ENCODE measurements at regions not wholly inside any gene's neighbourhood (a gene's known extent, or its start where the extent isn't known, plus 50 kb on each side); places are given as distances from the start of the nearest gene placed in this dataset.
"Not testable (repeated sequence)": the region's sequence is repeated elsewhere in the genome, so short reads cannot be mapped to it uniquely, and the experiment has no call there.

DNA sequence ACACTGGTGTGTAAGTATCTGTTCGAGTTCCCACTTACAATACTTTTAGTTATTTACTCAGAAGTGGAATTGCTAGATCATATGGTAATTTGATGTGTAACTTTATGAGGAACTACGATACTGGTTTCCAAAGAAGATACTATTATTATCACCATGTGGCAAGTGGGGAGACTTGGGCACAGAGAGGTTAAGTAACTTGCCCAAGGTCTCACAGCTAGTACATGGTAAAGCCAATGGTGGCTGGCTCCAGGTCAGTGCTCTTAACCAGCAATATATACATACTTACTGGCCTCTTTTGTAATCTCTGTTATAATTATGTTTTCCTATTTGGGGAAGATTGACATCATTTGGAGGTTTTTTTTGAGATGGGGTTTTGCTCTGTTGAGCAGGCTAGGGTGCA lies 138.9 kb upstream of the HNRNPU start:
- DNase-seq = no peak
- Histone ChIP-seq H3F3A (ENCODE audit: insufficient read depth, low read length) (no peaks in the 10 kb centered on the region), H3K4me3 (ENCODE audit: low read length) (no peak overlapping the region), H3K27ac (ENCODE audit: low read length) (no peak overlapping the region), H3K4me1 (ENCODE audit: low read length) (no peaks in the 10 kb centered on the region), H4K20me1 (ENCODE audit: insufficient read depth, low read length) (no peaks in the 10 kb centered on the region), H2AFZ (ENCODE audit: low read length) (no peak overlapping the region), H3K79me2 (ENCODE audit: low read length) (no peaks in the 10 kb centered on the region), H3K27me3 (replicated peaks; ENCODE audit: insufficient read depth, low read length) (no peaks in the 10 kb centered on the region), H3K9ac (ENCODE audit: low read length) (no peak overlapping the region), H3K36me3 (replicated peaks; ENCODE audit: insufficient read depth, low read length) (no peaks in the 10 kb centered on the region), H3K9me2 (replicated peaks; ENCODE audit: insufficient read depth, low read length) (no peaks in the 10 kb centered on the region), H3K9me3 (replicated peaks; ENCODE audit: insufficient read depth, low read length) (no peaks in the 10 kb centered on the region), H3K4me2 (ENCODE audit: low read depth, low read length) (no peak overlapping the region)
- TF ChIP-seq, protein P1, sequence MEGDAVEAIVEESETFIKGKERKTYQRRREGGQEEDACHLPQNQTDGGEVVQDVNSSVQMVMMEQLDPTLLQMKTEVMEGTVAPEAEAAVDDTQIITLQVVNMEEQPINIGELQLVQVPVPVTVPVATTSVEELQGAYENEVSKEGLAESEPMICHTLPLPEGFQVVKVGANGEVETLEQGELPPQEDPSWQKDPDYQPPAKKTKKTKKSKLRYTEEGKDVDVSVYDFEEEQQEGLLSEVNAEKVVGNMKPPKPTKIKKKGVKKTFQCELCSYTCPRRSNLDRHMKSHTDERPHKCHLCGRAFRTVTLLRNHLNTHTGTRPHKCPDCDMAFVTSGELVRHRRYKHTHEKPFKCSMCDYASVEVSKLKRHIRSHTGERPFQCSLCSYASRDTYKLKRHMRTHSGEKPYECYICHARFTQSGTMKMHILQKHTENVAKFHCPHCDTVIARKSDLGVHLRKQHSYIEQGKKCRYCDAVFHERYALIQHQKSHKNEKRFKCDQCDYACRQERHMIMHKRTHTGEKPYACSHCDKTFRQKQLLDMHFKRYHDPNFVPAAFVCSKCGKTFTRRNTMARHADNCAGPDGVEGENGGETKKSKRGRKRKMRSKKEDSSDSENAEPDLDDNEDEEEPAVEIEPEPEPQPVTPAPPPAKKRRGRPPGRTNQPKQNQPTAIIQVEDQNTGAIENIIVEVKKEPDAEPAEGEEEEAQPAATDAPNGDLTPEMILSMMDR (IDR thresholded peaks at IDR 0.05; ENCODE audit: low read length) = no peak
- TF ChIP-seq EZH2 (optimal IDR thresholded peaks at IDR 0.05; ENCODE audit: low read depth, low read length) = no peak
- TF ChIP-seq EZH2phosphoT487 (IDR thresholded peaks at IDR 0.05; ENCODE audit: low read length) = no peak

DNA sequence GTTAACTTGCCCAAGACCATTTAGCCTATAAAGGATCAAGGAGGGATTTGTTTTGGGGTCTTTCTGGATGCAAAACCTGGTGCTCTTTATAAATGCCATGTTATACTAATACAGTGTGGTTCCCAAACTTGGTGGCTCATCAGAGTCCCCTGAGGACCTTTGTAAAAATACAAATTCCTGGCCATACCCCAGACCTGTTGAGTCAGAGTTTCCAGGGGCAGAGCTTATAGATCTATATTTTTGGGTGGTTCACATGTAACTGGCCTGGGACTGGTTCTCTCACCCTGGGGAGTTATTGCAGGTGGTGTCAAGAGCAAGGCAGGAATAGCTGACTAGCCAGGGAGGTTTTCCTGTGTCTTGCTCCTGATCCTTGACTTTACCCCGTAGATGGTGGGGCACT lies 136.9 kb upstream of the HNRNPU start:
- Histone ChIP-seq H3K4me2 (ENCODE audit: low read depth, low read length) (no peak overlapping the region), H2AFZ (ENCODE audit: low read length) (no peak overlapping the region), H3K9me3 (replicated peaks; ENCODE audit: insufficient read depth, low read length) (no peaks in the 10 kb centered on the region), H3K4me3 (ENCODE audit: low read length) (no peak overlapping the region), H3K9me2 (replicated peaks; ENCODE audit: insufficient read depth, low read length) (no peaks in the 10 kb centered on the region), H3K79me2 (ENCODE audit: low read length) (no peaks in the 10 kb centered on the region), H3K4me1 (ENCODE audit: low read length) (no peaks in the 10 kb centered on the region), H3F3A (ENCODE audit: insufficient read depth, low read length) (no peaks in the 10 kb centered on the region), H4K20me1 (ENCODE audit: insufficient read depth, low read length) (no peaks in the 10 kb centered on the region), H3K9ac (ENCODE audit: low read length) (no peak overlapping the region), H3K27ac (ENCODE audit: low read length) (no peak overlapping the region), H3K27me3 (replicated peaks; ENCODE audit: insufficient read depth, low read length) (no peaks in the 10 kb centered on the region), H3K36me3 (replicated peaks; ENCODE audit: insufficient read depth, low read length) (no peaks in the 10 kb centered on the region)
- DNase-seq = no peak
- TF ChIP-seq, protein P1 (IDR thresholded peaks at IDR 0.05; ENCODE audit: low read length) = no peak
- TF ChIP-seq EZH2 (optimal IDR thresholded peaks at IDR 0.05; ENCODE audit: low read depth, low read length) (no peak), EZH2phosphoT487 (IDR thresholded peaks at IDR 0.05; ENCODE audit: low read length) (no peak)

DNA sequence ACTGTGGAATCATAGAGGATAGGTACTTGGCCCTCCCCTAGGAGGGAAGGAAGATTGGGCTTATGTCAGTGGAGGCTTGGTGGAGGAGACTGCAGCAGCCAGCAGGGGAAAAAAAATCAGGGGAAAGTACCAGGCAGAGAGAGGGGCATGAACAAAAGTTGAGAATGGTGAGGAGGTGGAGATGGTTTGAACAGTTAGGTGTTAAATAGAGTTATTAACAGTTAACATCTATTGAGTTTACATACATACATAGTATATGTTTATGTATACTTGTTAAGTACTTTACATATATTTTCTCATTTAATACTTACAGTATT lies 136.5 kb upstream of the HNRNPU start:
- Histone ChIP-seq H3K27me3 (replicated peaks; ENCODE audit: insufficient read depth, low read length) (no peaks in the 10 kb centered on the region), H3K9me2 (replicated peaks; ENCODE audit: insufficient read depth, low read length) (no peaks in the 10 kb centered on the region), H3F3A (ENCODE audit: insufficient read depth, low read length) (no peaks in the 10 kb centered on the region), H3K9me3 (replicated peaks; ENCODE audit: insufficient read depth, low read length) (no peaks in the 10 kb centered on the region), H3K4me2 (ENCODE audit: low read depth, low read length) (no peak overlapping the region), H3K36me3 (replicated peaks; ENCODE audit: insufficient read depth, low read length) (no peaks in the 10 kb centered on the region), H4K20me1 (ENCODE audit: insufficient read depth, low read length) (no peaks in the 10 kb centered on the region), H3K4me3 (ENCODE audit: low read length) (no peak overlapping the region), H3K27ac (ENCODE audit: low read length) (no peak overlapping the region), H3K79me2 (ENCODE audit: low read length) (no peaks in the 10 kb centered on the region), H3K4me1 (ENCODE audit: low read length) (no peaks in the 10 kb centered on the region), H2AFZ (ENCODE audit: low read length) (no peak overlapping the region), H3K9ac (ENCODE audit: low read length) (no peak overlapping the region)
- TF ChIP-seq, protein P1 (IDR thresholded peaks at IDR 0.05; ENCODE audit: low read length) = no peak
- TF ChIP-seq EZH2phosphoT487 (IDR thresholded peaks at IDR 0.05; ENCODE audit: low read length) (no peak), EZH2 (optimal IDR thresholded peaks at IDR 0.05; ENCODE audit: low read depth, low read length) (no peak)
- no peak for DNase-seq

GRCh38 chr1:244999644-245000043 lies 135.3 kb upstream of the HNRNPU start:
- H3K9ac ChIP-seq (ENCODE audit: low read length); H3K79me2 ChIP-seq (ENCODE audit: low read length); H4K20me1 ChIP-seq (ENCODE audit: insufficient read depth, low read length); DNase-seq; H3F3A ChIP-seq (ENCODE audit: insufficient read depth, low read length); H3K4me3 ChIP-seq (ENCODE audit: low read length); H3K27me3 ChIP-seq (replicated peaks; ENCODE audit: insufficient read depth, low read length); H3K9me3 ChIP-seq (replicated peaks; ENCODE audit: insufficient read depth, low read length); H3K27ac ChIP-seq (ENCODE audit: low read length); H3K9me2 ChIP-seq (replicated peaks; ENCODE audit: insufficient read depth, low read length); H3K36me3 ChIP-seq (replicated peaks; ENCODE audit: insufficient read depth, low read length); H2AFZ ChIP-seq (ENCODE audit: low read length); H3K4me2 ChIP-seq (ENCODE audit: low read depth, low read length); H3K4me1 ChIP-seq (ENCODE audit: low read length): not testable (repeated sequence)

All from MM.1S (cell line).